ENCODE measurements at regions not wholly inside any gene's neighbourhood (a gene's known extent, or its start where the extent isn't known, plus 50 kb on each side); places are given as distances from the start of the nearest gene placed in this dataset.

- TF ChIP-seq POLR2AphosphoS5 (IDR thresholded peaks at IDR 0.05; ENCODE audit: borderline replicate concordance, low read depth, low read length), result peak; percentile 58; the same call in 1 of the 2 replicates
- TF ChIP-seq EZH2 (IDR thresholded peaks at IDR 0.05), result no peak
Observed at GRCh38 chr2:4585057-4585635, 881.8 kb downstream of the DCDC2C start.
